Breast epithelium (tissue), 4 donors: ENCODE measurements at regions not wholly inside any gene's neighbourhood (a gene's known extent, or its start where the extent isn't known, plus 50 kb on each side); places are given as distances from the start of the nearest gene placed in this dataset.
"Not testable (repeated sequence)": the region's sequence is repeated elsewhere in the genome, so short reads cannot be mapped to it uniquely, and the experiment has no call there.

Experiments
- DNase-seq, 2 donors: peaks; one replicate each; pipeline ENCODE4 v3.0.0-alpha.2; 2019; ENCODE audit warnings: low spot score in 2 of 2
- H3K27ac ChIP-seq, 2 donors: fragments of 200-600 bp; sonication (generic) in 1 of 2; one replicate each; pipeline ENCODE4 v1.5.1; 2016 to 2019; ENCODE audit warnings: mild to moderate bottlenecking in 1 of 2
- H3K27me3 ChIP-seq, 2 donors: fragments of 200-600 bp; sonication (generic) in 1 of 2; one replicate each; pipeline versions ENCODE4 v1.5.1 to v1.6.0; 2017 to 2019; ENCODE audit warnings: control low read depth in 1 of 2, mild to moderate bottlenecking in 1 of 2
- H3K36me3 ChIP-seq: fragments of 200-600 bp; one replicate; pipeline ENCODE4 v1.5.1; 2019
- H3K4me1 ChIP-seq, 2 donors: fragments of 200-600 bp; sonication (generic); one replicate each; pipeline ENCODE4 v1.5.1; 2016 to 2019; ENCODE audit warnings: control low read depth in 1 of 2
- H3K4me3 ChIP-seq, 3 donors: fragments of 200-600 bp; sonication (generic); 1 replicate in 2 of 3; 2 replicates in 1 of 3; pipeline ENCODE4 v1.5.1; 2016 to 2019; ENCODE audit warnings: mild to moderate bottlenecking in 3 of 3, moderate library complexity in 2 of 3
- H3K9me3 ChIP-seq, 2 donors: fragments of 200-600 bp; sonication (generic) in 1 of 2; one replicate each; pipeline ENCODE4 v1.5.1; 2016 to 2019; ENCODE audit warnings: control low read depth in 1 of 2
- CTCF ChIP-seq, 3 donors: fragments of 450-650 bp; IDR thresholded peaks; one replicate each; pipeline ENCODE4 v1.5.1; 2016 to 2017; ENCODE audit warnings: antibody characterized with exemption in 3 of 3, mild to moderate bottlenecking in 3 of 3, moderate library complexity in 3 of 3
- POLR2A ChIP-seq: fragments of 450-650 bp; IDR thresholded peaks from one replicate; pipeline ENCODE4 v1.6.1; 2016; ENCODE audit warnings: antibody characterized with exemption, mild to moderate bottlenecking, moderate library complexity
- POLR2AphosphoS5 ChIP-seq, 3 donors: sonication (generic); formaldehyde crosslinking; IDR thresholded peaks; one replicate each; pipeline ENCODE4 v1.6.1; 2017; ENCODE audit warnings: antibody characterized with exemption in 3 of 3
- intact Hi-C: fragments of 100-400 bp; cut with DNase I; formaldehyde crosslinking; loops from one replicate; pipeline ENCODE4 v1.15.1; 2023; ENCODE audit warnings: low total_unique reads

DNA sequence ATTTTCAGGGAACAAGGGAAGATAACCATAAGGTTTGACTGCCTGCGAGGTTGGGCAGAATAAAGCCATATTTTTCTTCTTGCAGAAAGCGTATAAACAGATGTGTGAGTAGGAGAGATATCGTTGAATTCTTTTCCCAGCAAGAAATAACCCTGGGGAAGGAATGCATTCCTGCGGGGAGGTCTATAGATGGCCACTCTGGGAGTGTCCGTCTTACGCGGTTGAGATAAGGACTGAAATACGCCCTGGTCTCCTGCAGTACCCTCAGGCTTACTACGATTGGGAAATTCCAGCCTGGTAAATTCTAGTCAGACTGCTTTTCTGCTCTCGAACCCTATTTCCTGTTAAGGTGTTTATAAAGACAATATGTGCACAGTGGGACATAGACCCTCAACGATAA, 225.0 kb downstream of the LRIG3 start:
- intact Hi-C loops: no loop called here
- DNase-seq: no peak
- no peak overlapping the region for H3K4me3 ChIP-seq
- no peaks in the 10 kb centered on the region for H3K36me3 ChIP-seq
- H3K4me1 ChIP-seq: no peaks in the 10 kb centered on the region
- H3K27me3 ChIP-seq: no peaks in the 10 kb centered on the region
- peaks cover 0 to 4% of the 10 kb centered on the region in 2 donors for H3K9me3 ChIP-seq
- TF ChIP-seq POLR2A: no peak
- no peak for TF ChIP-seq POLR2AphosphoS5 (IDR thresholded peaks at IDR 0.05)
- no peak for TF ChIP-seq CTCF (IDR thresholded peaks at IDR 0.05)
- H3K27ac ChIP-seq: no peak overlapping the region

- intact Hi-C loops: no loop called here
These were observed 218.8 kb downstream of the LRIG3 start for GRCh38 chr12:58701536-58701935.

DNA sequence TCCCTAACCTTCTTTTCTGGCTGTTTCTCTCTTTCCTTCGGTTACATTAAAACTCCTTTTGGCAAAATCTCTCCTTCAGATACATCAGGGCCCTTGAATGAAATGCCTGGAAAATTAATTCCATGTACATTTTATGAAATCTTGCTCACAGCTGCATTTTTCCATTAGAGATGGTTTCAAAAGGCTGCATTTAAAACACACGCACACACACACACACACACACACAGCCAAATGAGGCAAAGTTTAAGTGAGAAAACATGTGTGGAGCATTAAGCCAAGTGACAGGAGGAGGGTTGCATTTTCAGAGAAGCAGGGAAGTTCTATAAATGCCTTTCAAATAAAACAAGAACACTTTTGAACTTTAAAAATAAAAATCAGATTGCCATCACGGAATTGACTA, 216.4 kb downstream of the LRIG3 start:
- H3K9me3 ChIP-seq: peaks cover 4 to 6% of the 10 kb centered on the region in 2 donors
- H3K27me3 ChIP-seq: no peaks in the 10 kb centered on the region
- TF ChIP-seq CTCF (IDR thresholded peaks at IDR 0.05) (no peak), POLR2A (no peak), POLR2AphosphoS5 (IDR thresholded peaks at IDR 0.05) (no peak)
- no peaks in the 10 kb centered on the region for H3K36me3 ChIP-seq
- no peak overlapping the region for H3K4me3 ChIP-seq
- H3K27ac ChIP-seq: no peak overlapping the region
- intact Hi-C loops: no loop called here
- H3K4me1 ChIP-seq: no peaks in the 10 kb centered on the region
- DNase-seq: no peak

More at GRCh38 chr12:58701536-58701935, 218.8 kb downstream of the LRIG3 start:
- no peak overlapping the region for H3K27ac ChIP-seq
- no peaks in the 10 kb centered on the region for H3K4me1 ChIP-seq
- DNase-seq: no peak
- no peak overlapping the region for H3K4me3 ChIP-seq
- H3K27me3 ChIP-seq: no peaks in the 10 kb centered on the region
- peaks cover 0 to 4% of the 10 kb centered on the region in 2 donors for H3K9me3 ChIP-seq
- TF ChIP-seq POLR2A (no peak), POLR2AphosphoS5 (IDR thresholded peaks at IDR 0.05) (no peak), CTCF (IDR thresholded peaks at IDR 0.05) (no peak)
- H3K36me3 ChIP-seq: no peaks in the 10 kb centered on the region

DNA sequence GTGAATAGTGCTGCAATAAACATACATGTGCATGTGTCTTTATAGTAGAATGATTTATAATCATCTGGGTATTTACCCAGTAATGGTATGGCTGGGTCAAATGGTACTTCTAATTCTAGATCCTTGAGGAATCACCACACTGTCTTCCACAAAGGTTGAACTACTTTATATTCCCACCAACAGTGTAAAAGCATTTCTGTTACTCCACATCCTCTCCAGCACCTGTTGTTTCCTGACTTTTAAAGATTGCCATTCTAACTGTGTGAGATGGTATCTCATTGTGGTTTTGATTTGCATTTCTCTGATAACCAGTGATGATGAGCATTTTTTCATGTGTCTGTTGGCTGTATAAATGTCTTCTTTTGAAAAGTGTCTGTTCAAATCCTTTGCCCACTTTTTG, 215.5 kb downstream of the LRIG3 start:
- H3K27ac ChIP-seq, H3K9me3 ChIP-seq, intact Hi-C loops, H3K27me3 ChIP-seq, H3K4me1 ChIP-seq, H3K4me3 ChIP-seq, H3K36me3 ChIP-seq, DNase-seq: not testable (repeated sequence)

- no peaks in the 10 kb centered on the region for H3K27me3 ChIP-seq
- H3K27ac ChIP-seq: no peak overlapping the region
- no peak for DNase-seq
- H3K4me1 ChIP-seq: no peaks in the 10 kb centered on the region
- no peaks in the 10 kb centered on the region for H3K36me3 ChIP-seq
- H3K4me3 ChIP-seq: no peak overlapping the region
- intact Hi-C loops: no loop called here
- no peak for TF ChIP-seq POLR2A
- TF ChIP-seq CTCF (IDR thresholded peaks at IDR 0.05): no peak
- TF ChIP-seq POLR2AphosphoS5 (IDR thresholded peaks at IDR 0.05): no peak
- peaks cover 8 to 20% of the 10 kb centered on the region in 2 donors for H3K9me3 ChIP-seq
These were observed 209.4 kb downstream of the LRIG3 start for GRCh38 chr12:58710901-58711300.

DNA sequence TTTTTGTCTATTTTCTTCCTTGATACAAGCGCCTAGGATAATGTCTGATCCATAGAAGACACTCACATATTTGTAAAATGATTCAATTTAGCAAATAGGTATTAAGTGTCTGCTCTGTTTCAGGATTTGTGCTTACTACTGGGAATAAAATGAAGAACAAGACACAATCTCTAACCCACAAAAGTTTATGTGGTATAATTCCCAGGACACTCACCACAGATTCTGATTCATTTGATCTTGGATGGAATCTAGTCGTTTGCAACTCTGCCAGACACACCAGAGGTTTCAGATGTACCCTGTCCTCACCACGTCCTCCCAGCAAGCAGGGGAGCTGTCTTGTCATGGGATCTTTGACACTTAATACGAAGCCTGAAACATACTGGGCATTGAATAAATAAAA, 208.3 kb downstream of the LRIG3 start:
- Histone ChIP-seq H3K9me3 (peaks cover 8 to 20% of the 10 kb centered on the region in 2 donors), H3K36me3 (no peaks in the 10 kb centered on the region), H3K27ac (no peak overlapping the region), H3K27me3 (no peaks in the 10 kb centered on the region), H3K4me3 (no peak overlapping the region), H3K4me1 (no peaks in the 10 kb centered on the region)
- TF ChIP-seq POLR2AphosphoS5 (IDR thresholded peaks at IDR 0.05): no peak
- TF ChIP-seq POLR2A: no peak
- TF ChIP-seq CTCF (IDR thresholded peaks at IDR 0.05): no peak
- intact Hi-C loops: no loop called here
- DNase-seq: no peak
